ENCODE measurements at regions not wholly inside any gene's neighbourhood (a gene's known extent, or its start where the extent isn't known, plus 50 kb on each side); places are given as distances from the start of the nearest gene placed in this dataset.

- no peak overlapping the region for H3K27ac ChIP-seq (ENCODE audit: low read depth, low read length)
- H3K79me2 ChIP-seq (ENCODE audit: control insufficient read depth, insufficient read depth, low read length, unreplicated experiment): no peaks in the 10 kb centered on the region
- no peaks in the 10 kb centered on the region for H3K4me1 ChIP-seq (ENCODE audit: control insufficient read depth, insufficient read depth, low read length, unreplicated experiment)
- H2AFZ ChIP-seq (ENCODE audit: low read length, unreplicated experiment): no peak overlapping the region
- H3K27me3 ChIP-seq (ENCODE audit: insufficient read depth, low read length): peaks cover 17% of the 10 kb centered on the region
- no peaks in the 10 kb centered on the region for H3K36me3 ChIP-seq (ENCODE audit: insufficient read depth, low read length)
- no peak overlapping the region for H3K4me3 ChIP-seq (ENCODE audit: low read depth, low read length)
These were observed 197.6 kb downstream of the SNCA start for GRCh38 chr4:89639395-89639794.

- no peaks in the 10 kb centered on the region for H3K36me3 ChIP-seq (ENCODE audit: insufficient read depth, low read length)
- no peaks in the 10 kb centered on the region for H3K4me1 ChIP-seq (ENCODE audit: control insufficient read depth, insufficient read depth, low read length, unreplicated experiment)
- no peak overlapping the region for H3K4me3 ChIP-seq (ENCODE audit: low read depth, low read length)
- H3K27ac ChIP-seq (ENCODE audit: low read depth, low read length): no peak overlapping the region
- peaks cover 46% of the 10 kb centered on the region for H3K27me3 ChIP-seq (ENCODE audit: insufficient read depth, low read length)
- H2AFZ ChIP-seq (ENCODE audit: low read length, unreplicated experiment): no peak overlapping the region
- no peaks in the 10 kb centered on the region for H3K79me2 ChIP-seq (ENCODE audit: control insufficient read depth, insufficient read depth, low read length, unreplicated experiment)
These were observed 211.2 kb downstream of the SNCA start for GRCh38 chr4:89625599-89626293.

- no peak overlapping the region for H3K4me3 ChIP-seq (ENCODE audit: low read depth, low read length)
- H3K36me3 ChIP-seq (ENCODE audit: insufficient read depth, low read length): no peaks in the 10 kb centered on the region
- no peak overlapping the region for H3K27ac ChIP-seq (ENCODE audit: low read depth, low read length)
- H2AFZ ChIP-seq (ENCODE audit: low read length, unreplicated experiment): no peak overlapping the region
- no peaks in the 10 kb centered on the region for H3K4me1 ChIP-seq (ENCODE audit: control insufficient read depth, insufficient read depth, low read length, unreplicated experiment)
- peaks cover 60% of the 10 kb centered on the region for H3K27me3 ChIP-seq (ENCODE audit: insufficient read depth, low read length)
- H3K79me2 ChIP-seq (ENCODE audit: control insufficient read depth, insufficient read depth, low read length, unreplicated experiment): no peaks in the 10 kb centered on the region
These were observed 217.6 kb downstream of the SNCA start for GRCh38 chr4:89619206-89619962.

GRCh38 chr4:89618151-89618550 is 218.8 kb downstream of the SNCA start:
- Histone ChIP-seq H3K79me2 (ENCODE audit: control insufficient read depth, insufficient read depth, low read length, unreplicated experiment) (no peaks in the 10 kb centered on the region), H2AFZ (ENCODE audit: low read length, unreplicated experiment) (no peak overlapping the region), H3K27me3 (ENCODE audit: insufficient read depth, low read length) (peaks cover 59% of the 10 kb centered on the region), H3K4me3 (ENCODE audit: low read depth, low read length) (no peak overlapping the region), H3K4me1 (ENCODE audit: control insufficient read depth, insufficient read depth, low read length, unreplicated experiment) (no peaks in the 10 kb centered on the region), H3K36me3 (ENCODE audit: insufficient read depth, low read length) (no peaks in the 10 kb centered on the region), H3K27ac (ENCODE audit: low read depth, low read length) (no peak overlapping the region)

- H3K79me2 ChIP-seq (ENCODE audit: control insufficient read depth, insufficient read depth, low read length, unreplicated experiment): no peaks in the 10 kb centered on the region
- H3K4me1 ChIP-seq (ENCODE audit: control insufficient read depth, insufficient read depth, low read length, unreplicated experiment): no peaks in the 10 kb centered on the region
- H3K27me3 ChIP-seq (ENCODE audit: insufficient read depth, low read length): peaks cover 59% of the 10 kb centered on the region
- no peaks in the 10 kb centered on the region for H3K36me3 ChIP-seq (ENCODE audit: insufficient read depth, low read length)
- H3K27ac ChIP-seq (ENCODE audit: low read depth, low read length): no peak overlapping the region
- no peak overlapping the region for H2AFZ ChIP-seq (ENCODE audit: low read length, unreplicated experiment)
- H3K4me3 ChIP-seq (ENCODE audit: low read depth, low read length): no peak overlapping the region
These were observed 219.6 kb downstream of the SNCA start for GRCh38 chr4:89617317-89617716.

- H3K27ac ChIP-seq (ENCODE audit: low read depth, low read length): no peak overlapping the region
- no peaks in the 10 kb centered on the region for H3K4me1 ChIP-seq (ENCODE audit: control insufficient read depth, insufficient read depth, low read length, unreplicated experiment)
- H3K36me3 ChIP-seq (ENCODE audit: insufficient read depth, low read length): no peaks in the 10 kb centered on the region
- no peaks in the 10 kb centered on the region for H3K79me2 ChIP-seq (ENCODE audit: control insufficient read depth, insufficient read depth, low read length, unreplicated experiment)
- no peak overlapping the region for H2AFZ ChIP-seq (ENCODE audit: low read length, unreplicated experiment)
- H3K4me3 ChIP-seq (ENCODE audit: low read depth, low read length): no peak overlapping the region
- H3K27me3 ChIP-seq (ENCODE audit: insufficient read depth, low read length): peaks cover 53% of the 10 kb centered on the region
These were observed 220.6 kb downstream of the SNCA start for GRCh38 chr4:89616382-89616781.

GRCh38 chr4:89615051-89615450 is 221.9 kb downstream of the SNCA start:
- no peaks in the 10 kb centered on the region for H3K4me1 ChIP-seq (ENCODE audit: control insufficient read depth, insufficient read depth, low read length, unreplicated experiment)
- H3K27me3 ChIP-seq (ENCODE audit: insufficient read depth, low read length): peaks cover 49% of the 10 kb centered on the region
- no peak overlapping the region for H3K4me3 ChIP-seq (ENCODE audit: low read depth, low read length)
- no peaks in the 10 kb centered on the region for H3K79me2 ChIP-seq (ENCODE audit: control insufficient read depth, insufficient read depth, low read length, unreplicated experiment)
- no peak overlapping the region for H2AFZ ChIP-seq (ENCODE audit: low read length, unreplicated experiment)
- no peaks in the 10 kb centered on the region for H3K36me3 ChIP-seq (ENCODE audit: insufficient read depth, low read length)
- H3K27ac ChIP-seq (ENCODE audit: low read depth, low read length): no peak overlapping the region

- H3K36me3 ChIP-seq (ENCODE audit: insufficient read depth, low read length): no peaks in the 10 kb centered on the region
- no peaks in the 10 kb centered on the region for H3K79me2 ChIP-seq (ENCODE audit: control insufficient read depth, insufficient read depth, low read length, unreplicated experiment)
- no peak overlapping the region for H2AFZ ChIP-seq (ENCODE audit: low read length, unreplicated experiment)
- H3K27ac ChIP-seq (ENCODE audit: low read depth, low read length): no peak overlapping the region
- peaks cover 43% of the 10 kb centered on the region for H3K27me3 ChIP-seq (ENCODE audit: insufficient read depth, low read length)
- H3K4me1 ChIP-seq (ENCODE audit: control insufficient read depth, insufficient read depth, low read length, unreplicated experiment): no peaks in the 10 kb centered on the region
- H3K4me3 ChIP-seq (ENCODE audit: low read depth, low read length): no peak overlapping the region
These were observed 222.8 kb downstream of the SNCA start for GRCh38 chr4:89614155-89614554.

- H3K4me3 ChIP-seq (ENCODE audit: low read depth, low read length): no peak overlapping the region
- H3K27ac ChIP-seq (ENCODE audit: low read depth, low read length): no peak overlapping the region
- H3K27me3 ChIP-seq (ENCODE audit: insufficient read depth, low read length): peaks cover 16% of the 10 kb centered on the region; the same call in 1 of the 2 replicates
- H3K36me3 ChIP-seq (ENCODE audit: insufficient read depth, low read length): no peaks in the 10 kb centered on the region
- no peak overlapping the region for H2AFZ ChIP-seq (ENCODE audit: low read length, unreplicated experiment)
- H3K4me1 ChIP-seq (ENCODE audit: control insufficient read depth, insufficient read depth, low read length, unreplicated experiment): no peaks in the 10 kb centered on the region
- H3K79me2 ChIP-seq (ENCODE audit: control insufficient read depth, insufficient read depth, low read length, unreplicated experiment): no peaks in the 10 kb centered on the region
These were observed 226.7 kb downstream of the SNCA start for GRCh38 chr4:89610236-89610635.

- no peaks in the 10 kb centered on the region for H3K79me2 ChIP-seq (ENCODE audit: control insufficient read depth, insufficient read depth, low read length, unreplicated experiment)
- peaks cover 11% of the 10 kb centered on the region; the same call in 1 of the 2 replicates for H3K27me3 ChIP-seq (ENCODE audit: insufficient read depth, low read length)
- H2AFZ ChIP-seq (ENCODE audit: low read length, unreplicated experiment): no peak overlapping the region
- H3K36me3 ChIP-seq (ENCODE audit: insufficient read depth, low read length): no peaks in the 10 kb centered on the region
- H3K4me3 ChIP-seq (ENCODE audit: low read depth, low read length): no peak overlapping the region
- H3K4me1 ChIP-seq (ENCODE audit: control insufficient read depth, insufficient read depth, low read length, unreplicated experiment): no peaks in the 10 kb centered on the region
- no peak overlapping the region for H3K27ac ChIP-seq (ENCODE audit: low read depth, low read length)
These were observed 227.2 kb downstream of the SNCA start for GRCh38 chr4:89609756-89610155.

GRCh38 chr4:89604951-89605350 is 232.0 kb downstream of the SNCA start:
- H3K4me1 ChIP-seq (ENCODE audit: control insufficient read depth, insufficient read depth, low read length, unreplicated experiment): no peaks in the 10 kb centered on the region
- H3K79me2 ChIP-seq (ENCODE audit: control insufficient read depth, insufficient read depth, low read length, unreplicated experiment): no peaks in the 10 kb centered on the region
- no peak overlapping the region for H2AFZ ChIP-seq (ENCODE audit: low read length, unreplicated experiment)
- no peaks in the 10 kb centered on the region for H3K36me3 ChIP-seq (ENCODE audit: insufficient read depth, low read length)
- no peak overlapping the region for H3K27ac ChIP-seq (ENCODE audit: low read depth, low read length)
- H3K4me3 ChIP-seq (ENCODE audit: low read depth, low read length): no peak overlapping the region
- H3K27me3 ChIP-seq (ENCODE audit: insufficient read depth, low read length): peaks cover 17% of the 10 kb centered on the region

All from ACC112 (cell line).